PC-3 (cell line): ENCODE measurements at regions not wholly inside any gene's neighbourhood (a gene's known extent, or its start where the extent isn't known, plus 50 kb on each side); places are given as distances from the start of the nearest gene placed in this dataset.

Experiments
- ATAC-seq: fragments of 200-7000 bp; cut with Tn5 transposase; 2 replicates; pipeline ENCODE4 v1.9.1; 2020; ENCODE audit warnings: mild to moderate bottlenecking, moderate library complexity
- BruUV-seq: library from RNA; stranded (reverse); fragments of 400-500 nt; replicated peaks from 2 replicates; lab custom pipeline; 2021; lab: Mats Ljungman, UMichigan
- CTCF ChIA-PET: fragments of 300-600 bp; sonication (Branson Sonifier 250); formaldehyde crosslinking; loops from one replicate; lab custom pipeline; 2022; ENCODE audit warnings: antibody characterized with exemption; lab: Charles Lee
- POLR2A ChIA-PET: fragments of 300-600 bp; sonication (Branson Sonifier 250); formaldehyde crosslinking; loops from one replicate; lab custom pipeline; 2022; ENCODE audit warnings: antibody characterized with exemption; ENCODE audit not compliant: unreplicated experiment; lab: Charles Lee
- DNase-seq: peaks from one replicate; pipeline ENCODE4 v3.0.0-alpha.2; 2015
- H2AFZ ChIP-seq: fragments of 300-600 bp; sonication (generic); 2 replicates; pipeline ENCODE4 v1.6.0; 2016; ENCODE audit warnings: antibody characterized with exemption, low read length
- H3F3A ChIP-seq: fragments of 300-600 bp; sonication (generic); one replicate; pipeline ENCODE4 v1.6.0; 2017; ENCODE audit warnings: antibody characterized with exemption, low read length, control low read depth, mild to moderate bottlenecking; ENCODE audit not compliant: unreplicated experiment
- H3K27ac ChIP-seq: fragments of 300-600 bp; sonication (generic); 2 replicates; pipeline ENCODE4 v1.5.1; 2016; ENCODE audit warnings: mild to moderate bottlenecking, low read length
- H3K27me3 ChIP-seq: fragments of 300-600 bp; sonication (generic); 2 replicates; pipeline ENCODE4 v1.6.1; 2016; ENCODE audit warnings: low read length, mixed read lengths
- H3K36me3 ChIP-seq: fragments of 300-600 bp; sonication (generic); 2 replicates; pipeline ENCODE4 v1.6.1; 2016; ENCODE audit warnings: low read depth, mixed run types, low read length, mixed read lengths
- H3K4me1 ChIP-seq: fragments of 300-600 bp; sonication (generic); 2 replicates; pipeline ENCODE4 v1.5.1; 2016; ENCODE audit warnings: low read length; ENCODE audit not compliant: insufficient read depth
- H3K4me2 ChIP-seq: fragments of 300-600 bp; sonication (generic); 2 replicates; pipeline ENCODE4 v1.6.0; 2016; ENCODE audit warnings: low read length
- H3K4me3 ChIP-seq: fragments of 300-600 bp; sonication (generic); 2 replicates; pipeline ENCODE4 v1.5.1; 2016; ENCODE audit warnings: mild to moderate bottlenecking, low read length, mixed read lengths
- H3K79me2 ChIP-seq: fragments of 300-600 bp; sonication (generic); 2 replicates; pipeline ENCODE4 v1.6.1; 2017; ENCODE audit warnings: low read length, mixed read lengths
- H3K9ac ChIP-seq: fragments of 300-600 bp; sonication (generic); 2 replicates; pipeline ENCODE4 v1.6.0; 2016; ENCODE audit warnings: mild to moderate bottlenecking, low read length
- H3K9me2 ChIP-seq: fragments of 300-600 bp; sonication (generic); replicated peaks from 2 replicates; pipeline ENCODE4 v1.6.1; 2016; ENCODE audit warnings: mixed run types, low read length, mixed read lengths
- H3K9me3 ChIP-seq: fragments of 300-600 bp; sonication (generic); 2 replicates; pipeline ENCODE4 v1.6.1; 2016; ENCODE audit warnings: low read length, mixed read lengths
- H4K20me1 ChIP-seq: fragments of 300-600 bp; sonication (generic); 2 replicates; pipeline ENCODE4 v1.6.1; 2016; ENCODE audit warnings: low read length, mixed read lengths
- EZH2 ChIP-seq: fragments of 300-600 bp; sonication (generic); IDR thresholded peaks from one replicate; pipeline ENCODE4 v1.6.1; 2017; ENCODE audit warnings: antibody characterized with exemption, mild to moderate bottlenecking, low read length; ENCODE audit not compliant: unreplicated experiment
- EZH2phosphoT487 ChIP-seq: fragments of 300-600 bp; sonication (generic); IDR thresholded peaks from 2 replicates; pipeline ENCODE4 v1.6.1; 2018; ENCODE audit warnings: mild to moderate bottlenecking, antibody characterized with exemption, low read length, borderline replicate concordance
- intact Hi-C: fragments of 100-400 bp; cut with micrococcal nuclease; formaldehyde crosslinking; loops from 2 replicates; pipeline ENCODE4 v1.9.0; 2023
- TF ChIP-seq, protein P1 (sequence below): fragments of 300-600 bp; sonication (generic); conservative IDR thresholded peaks from 2 replicates; pipeline ENCODE4 v1.5.1; 2017; ENCODE audit warnings: antibody characterized with exemption, low read depth, mild to moderate bottlenecking, low read length

DNA sequence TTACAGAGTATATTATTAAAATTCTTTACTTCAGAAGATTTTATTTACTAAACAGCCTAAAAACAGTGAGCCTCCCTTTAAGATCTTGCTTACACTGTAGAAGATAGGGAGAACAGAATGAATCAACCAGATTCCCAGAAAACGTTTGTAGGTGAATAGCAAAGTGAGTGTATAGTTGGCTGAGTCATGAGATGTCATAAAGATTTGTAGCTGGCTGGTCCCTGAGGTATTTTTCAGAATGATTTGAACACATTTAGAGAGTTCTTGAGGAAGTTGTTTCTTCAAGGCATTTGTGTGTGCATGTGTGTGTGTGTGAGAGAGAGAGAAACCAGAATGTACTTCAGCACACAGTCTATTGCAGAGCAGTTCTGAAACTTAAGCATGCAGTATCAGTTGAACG lies 159.4 kb upstream of the PRR16 start:
- peaks cover 29% of the 10 kb centered on the region for H3K4me1 ChIP-seq
- no peaks in the 10 kb centered on the region for H4K20me1 ChIP-seq
- H3K36me3 ChIP-seq: no peaks in the 10 kb centered on the region
- ChIA-PET POLR2A (no interaction called here), CTCF (no interaction called here)
- peak; percentile 94 for ATAC-seq
- H3K4me2 ChIP-seq: peak overlapping the region; percentile 27
- TF ChIP-seq EZH2 (no peak), EZH2phosphoT487 (no peak)
- TF ChIP-seq, protein P1, sequence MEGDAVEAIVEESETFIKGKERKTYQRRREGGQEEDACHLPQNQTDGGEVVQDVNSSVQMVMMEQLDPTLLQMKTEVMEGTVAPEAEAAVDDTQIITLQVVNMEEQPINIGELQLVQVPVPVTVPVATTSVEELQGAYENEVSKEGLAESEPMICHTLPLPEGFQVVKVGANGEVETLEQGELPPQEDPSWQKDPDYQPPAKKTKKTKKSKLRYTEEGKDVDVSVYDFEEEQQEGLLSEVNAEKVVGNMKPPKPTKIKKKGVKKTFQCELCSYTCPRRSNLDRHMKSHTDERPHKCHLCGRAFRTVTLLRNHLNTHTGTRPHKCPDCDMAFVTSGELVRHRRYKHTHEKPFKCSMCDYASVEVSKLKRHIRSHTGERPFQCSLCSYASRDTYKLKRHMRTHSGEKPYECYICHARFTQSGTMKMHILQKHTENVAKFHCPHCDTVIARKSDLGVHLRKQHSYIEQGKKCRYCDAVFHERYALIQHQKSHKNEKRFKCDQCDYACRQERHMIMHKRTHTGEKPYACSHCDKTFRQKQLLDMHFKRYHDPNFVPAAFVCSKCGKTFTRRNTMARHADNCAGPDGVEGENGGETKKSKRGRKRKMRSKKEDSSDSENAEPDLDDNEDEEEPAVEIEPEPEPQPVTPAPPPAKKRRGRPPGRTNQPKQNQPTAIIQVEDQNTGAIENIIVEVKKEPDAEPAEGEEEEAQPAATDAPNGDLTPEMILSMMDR: no peak
- no peaks in the 10 kb centered on the region for H3K9me2 ChIP-seq
- no peaks in the 10 kb centered on the region for H3K9me3 ChIP-seq
- BruUV-seq: no TSS peak
- no peaks in the 10 kb centered on the region for H3F3A ChIP-seq
- peak; percentile 71 for DNase-seq
- H3K27me3 ChIP-seq: no peaks in the 10 kb centered on the region
- no peak overlapping the region for H3K4me3 ChIP-seq
- intact Hi-C loops: loop anchor here (1.0 kb wide), 1 partner anchor 248 kb away; no protein-coding TSS in a partner anchor
- no peak overlapping the region for H2AFZ ChIP-seq
- H3K9ac ChIP-seq: no peak overlapping the region; the same call in 1 of the 2 replicates
- no peaks in the 10 kb centered on the region for H3K79me2 ChIP-seq
- peak overlapping the region; percentile 82 for H3K27ac ChIP-seq

DNA sequence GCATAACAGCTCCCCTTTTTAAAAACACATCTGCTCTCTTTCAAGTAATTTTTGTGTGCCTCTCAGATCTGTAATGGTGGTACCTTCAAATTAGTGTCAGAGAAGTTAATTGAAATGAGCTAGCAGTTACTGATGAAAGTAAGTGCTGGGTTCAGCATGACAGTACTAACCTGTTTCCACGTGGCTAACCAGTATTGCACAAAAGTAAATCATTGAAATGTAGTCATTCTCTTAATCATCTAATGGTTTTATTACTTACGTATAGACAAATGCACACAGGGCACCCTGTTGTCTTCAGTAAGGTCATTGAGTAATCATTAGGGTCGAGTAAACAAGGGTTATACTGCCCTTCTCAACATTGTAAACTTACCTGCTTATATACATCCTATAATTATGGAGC lies 157.8 kb upstream of the PRR16 start:
- Histone ChIP-seq H4K20me1 (no peaks in the 10 kb centered on the region), H3K4me2 (peak overlapping the region; percentile 46), H3K9me2 (no peaks in the 10 kb centered on the region), H3K9me3 (no peaks in the 10 kb centered on the region), H3F3A (no peaks in the 10 kb centered on the region), H3K27ac (peak overlapping the region; percentile 72), H3K9ac (peak overlapping the region; percentile 25; the same call in 1 of the 2 replicates), H3K27me3 (no peaks in the 10 kb centered on the region), H2AFZ (no peak overlapping the region), H3K36me3 (no peaks in the 10 kb centered on the region), H3K79me2 (no peaks in the 10 kb centered on the region), H3K4me1 (peaks cover 29% of the 10 kb centered on the region), H3K4me3 (no peak overlapping the region)
- CTCF ChIA-PET: no interaction called here
- TF ChIP-seq EZH2 (no peak), EZH2phosphoT487 (no peak)
- TF ChIP-seq, protein P1: no peak
- POLR2A ChIA-PET: no interaction called here
- peak; percentile 65 for DNase-seq
- peak; percentile 64 for ATAC-seq
- intact Hi-C loops: no loop called here
- no TSS peak for BruUV-seq

GRCh38 chr5:120314191-120314590 lies 149.9 kb upstream of the PRR16 start:
- no TSS peak for BruUV-seq
- no peak overlapping the region for H2AFZ ChIP-seq
- intact Hi-C loops: no loop called here
- H3K4me3 ChIP-seq: no peak overlapping the region
- no peaks in the 10 kb centered on the region for H3K9me3 ChIP-seq
- H3F3A ChIP-seq: no peaks in the 10 kb centered on the region
- H3K79me2 ChIP-seq: no peaks in the 10 kb centered on the region
- TF ChIP-seq EZH2 (no peak), EZH2phosphoT487 (no peak)
- TF ChIP-seq, protein P1: no peak
- H4K20me1 ChIP-seq: no peaks in the 10 kb centered on the region
- H3K36me3 ChIP-seq: no peaks in the 10 kb centered on the region
- no peaks in the 10 kb centered on the region for H3K9me2 ChIP-seq
- H3K9ac ChIP-seq: no peak overlapping the region
- H3K27ac ChIP-seq: no peak overlapping the region
- H3K4me1 ChIP-seq: no peaks in the 10 kb centered on the region
- H3K27me3 ChIP-seq: no peaks in the 10 kb centered on the region
- CTCF ChIA-PET: no interaction called here
- DNase-seq: no peak
- H3K4me2 ChIP-seq: no peak overlapping the region
- POLR2A ChIA-PET: no interaction called here
- ATAC-seq: no peak
